ENCODE measurements at regions not wholly inside any gene's neighbourhood (a gene's known extent, or its start where the extent isn't known, plus 50 kb on each side); places are given as distances from the start of the nearest gene placed in this dataset.

GRCh38 chr3:20974396-20974795, 776.6 kb downstream of the ZNF385D start:
- Histone ChIP-seq H3K9ac (ENCODE audit: low read depth, low read length) (no peak overlapping the region), H3K79me1 (ENCODE audit: low read depth in 1 of 2, low read length in 2 of 2) (no peaks in the 10 kb centered on the region), H2BK20ac (ENCODE audit: low read depth, low read length) (no peak overlapping the region), H3K36me3 (ENCODE audit: control insufficient read depth, insufficient read depth, low read length) (no peaks in the 10 kb centered on the region), H4K20me1 (ENCODE audit: insufficient read depth, low read length) (no peaks in the 10 kb centered on the region), H3K9me3 (ENCODE audit: control insufficient read depth, insufficient read depth, low read length) (peaks cover 7% of the 10 kb centered on the region), H2AFZ (replicated peaks; ENCODE audit: low read length, poor library complexity) (no peak overlapping the region), H3K14ac (replicated peaks; ENCODE audit: low read depth, low read length) (no peak overlapping the region), H2AK9ac (replicated peaks; ENCODE audit: low read depth, low read length, poor library complexity) (no peak overlapping the region), H2BK120ac (ENCODE audit: low read depth, low read length) (no peak overlapping the region), H3K4me1 (ENCODE audit: control insufficient read depth, insufficient read depth, low read length) (no peaks in the 10 kb centered on the region), H3K56ac (ENCODE audit: extremely low read depth, insufficient read depth, low read length) (no peak overlapping the region), H3K27ac (ENCODE audit: insufficient read depth, low read length) (no peak overlapping the region), H3K18ac (ENCODE audit: low read depth, low read length) (no peak overlapping the region), H4K8ac (ENCODE audit: low read depth in 2 of 2, low read length in 2 of 2) (no peak overlapping the region), H3K27me3 (ENCODE audit: control insufficient read depth, insufficient read depth, low read length) (no peaks in the 10 kb centered on the region), H2BK15ac (ENCODE audit: low read depth, low read length) (no peak overlapping the region), H4K91ac (ENCODE audit: insufficient read depth, low read depth, low read length) (no peak overlapping the region), H3K9me1 (ENCODE audit: insufficient read depth, low read length) (no peaks in the 10 kb centered on the region), H3K4me3 (ENCODE audit: insufficient read depth, low read depth, low read length) (no peak overlapping the region), H3K4ac (ENCODE audit: low read depth, low read length) (no peak overlapping the region), H2BK5ac (ENCODE audit: low read depth, low read length, poor library complexity, severe bottlenecking) (no peak overlapping the region), H3K4me2 (ENCODE audit: low read depth, low read length) (no peak overlapping the region), H4K5ac (ENCODE audit: low read depth, low read length) (no peak overlapping the region), H2AK5ac (ENCODE audit: low read depth, low read length) (no peak overlapping the region), H3K23ac (ENCODE audit: low read depth, low read length) (no peak overlapping the region)
- ChIA-PET POLR2A (ENCODE audit: unreplicated experiment) (no interaction called here), CTCF (no interaction called here)
- no peak for ATAC-seq (ENCODE audit: low read depth)
- 60% methylated on average over 2 of the region's 3 CpGs; no CpG with 5 or more reads in 1 of the 2 experiments for WGBS, 2 experiments (ENCODE audit: extremely low coverage in 2 of 2, insufficient read length in 1 of 2)
- in situ Hi-C loops (cut with MboI; ENCODE audit: low sequenced_read_pairs) = no loop called here
- dilution Hi-C loops (cut with HindIII; ENCODE audit: low sequenced_read_pairs, unreplicated experiment) = no loop called here
- intact Hi-C loops (cut with micrococcal nuclease) = no loop called here
- no TSS peak for BruUV-seq (replicated peaks)
- no peak for DNase-seq
- TF ChIP-seq RAD21 (IDR thresholded peaks at IDR 0.05; ENCODE audit: low read length) (no peak), POLR2A (IDR thresholded peaks at IDR 0.05; ENCODE audit: low read depth, low read length) (no peak), BHLHE40 (IDR thresholded peaks at IDR 0.05; ENCODE audit: low read depth, low read length) (no peak), MAFK (IDR thresholded peaks at IDR 0.05; ENCODE audit: low read depth, low read length) (no peak), CHD1 (IDR thresholded peaks at IDR 0.05; ENCODE audit: low read depth, low read length) (no peak), MAZ (IDR thresholded peaks at IDR 0.05; ENCODE audit: borderline replicate concordance, low read depth, low read length) (no peak), NFE2L2 (IDR thresholded peaks at IDR 0.05; ENCODE audit: low read depth, low read length) (no peak), SMC3 (IDR thresholded peaks at IDR 0.05; ENCODE audit: low read depth, low read length) (no peak), CTCF (conservative IDR thresholded peaks at IDR 0.05; ENCODE audit: low read depth, low read length) (no peak), RCOR1 (IDR thresholded peaks at IDR 0.05; ENCODE audit: insufficient replicate concordance, low read length) (no peak), FOS (IDR thresholded peaks at IDR 0.05; ENCODE audit: low read depth, low read length) (no peak), RFX5 (IDR thresholded peaks at IDR 0.05; ENCODE audit: low read depth, low read length) (no peak), CEBPB (IDR thresholded peaks at IDR 0.05; ENCODE audit: low read depth, low read length) (no peak), MXI1 (IDR thresholded peaks at IDR 0.05; ENCODE audit: borderline replicate concordance, low read depth, low read length) (no peak)
- TF ChIP-seq, protein P1, sequence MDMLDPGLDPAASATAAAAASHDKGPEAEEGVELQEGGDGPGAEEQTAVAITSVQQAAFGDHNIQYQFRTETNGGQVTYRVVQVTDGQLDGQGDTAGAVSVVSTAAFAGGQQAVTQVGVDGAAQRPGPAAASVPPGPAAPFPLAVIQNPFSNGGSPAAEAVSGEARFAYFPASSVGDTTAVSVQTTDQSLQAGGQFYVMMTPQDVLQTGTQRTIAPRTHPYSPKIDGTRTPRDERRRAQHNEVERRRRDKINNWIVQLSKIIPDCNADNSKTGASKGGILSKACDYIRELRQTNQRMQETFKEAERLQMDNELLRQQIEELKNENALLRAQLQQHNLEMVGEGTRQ (IDR thresholded peaks at IDR 0.05; ENCODE audit: low read depth, low read length) = no peak
- TF ChIP-seq, protein P2, sequence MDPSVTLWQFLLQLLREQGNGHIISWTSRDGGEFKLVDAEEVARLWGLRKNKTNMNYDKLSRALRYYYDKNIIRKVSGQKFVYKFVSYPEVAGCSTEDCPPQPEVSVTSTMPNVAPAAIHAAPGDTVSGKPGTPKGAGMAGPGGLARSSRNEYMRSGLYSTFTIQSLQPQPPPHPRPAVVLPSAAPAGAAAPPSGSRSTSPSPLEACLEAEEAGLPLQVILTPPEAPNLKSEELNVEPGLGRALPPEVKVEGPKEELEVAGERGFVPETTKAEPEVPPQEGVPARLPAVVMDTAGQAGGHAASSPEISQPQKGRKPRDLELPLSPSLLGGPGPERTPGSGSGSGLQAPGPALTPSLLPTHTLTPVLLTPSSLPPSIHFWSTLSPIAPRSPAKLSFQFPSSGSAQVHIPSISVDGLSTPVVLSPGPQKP (IDR thresholded peaks at IDR 0.05; ENCODE audit: borderline replicate concordance, low read depth, low read length) = no peak
